ENCODE measurements at regions not wholly inside any gene's neighbourhood (a gene's known extent, or its start where the extent isn't known, plus 50 kb on each side); places are given as distances from the start of the nearest gene placed in this dataset.

GRCh38 chr9:103900466-103900865 lies 193.6 kb upstream of the SMC2 start:
- TF ChIP-seq POLR2A (IDR thresholded peaks at IDR 0.05) (no peak), CTCF (IDR thresholded peaks at IDR 0.05) (no peak)

Data from lower leg skin (tissue), 3 donors.